HG03103 (cell line): ENCODE measurements at regions not wholly inside any gene's neighbourhood (a gene's known extent, or its start where the extent isn't known, plus 50 kb on each side); places are given as distances from the start of the nearest gene placed in this dataset.

Experiments used
- ATAC-seq: cut with Tn5 transposase; IDR thresholded peaks from one replicate; pipeline ENCODE4 v1.9.1; 2021; ENCODE audit warnings: low read depth; ENCODE audit not compliant: unreplicated experiment

GRCh38 chr2:15073664-15074063 is 441.1 kb downstream of the LRATD1 start:
- ATAC-seq: no peak

GRCh38 chr2:15074319-15074718 is 441.8 kb downstream of the LRATD1 start:
- ATAC-seq: no peak

- no peak for ATAC-seq
These were observed 442.5 kb downstream of the LRATD1 start for GRCh38 chr2:15074751-15075700.

- ATAC-seq: no peak
These were observed 444.2 kb downstream of the LRATD1 start for GRCh38 chr2:15076668-15077067.

- ATAC-seq: no peak
These were observed 448.8 kb downstream of the LRATD1 start for GRCh38 chr2:15081356-15081755.

GRCh38 chr2:15082105-15083058 is 449.9 kb downstream of the LRATD1 start:
- ATAC-seq: no peak

- no peak for ATAC-seq
These were observed 452.4 kb downstream of the LRATD1 start for GRCh38 chr2:15084826-15085489.

GRCh38 chr2:15092181-15092580 is 459.7 kb downstream of the LRATD1 start:
- ATAC-seq: no peak

- no peak for ATAC-seq
These were observed 460.2 kb downstream of the LRATD1 start for GRCh38 chr2:15092691-15093090.

GRCh38 chr2:15094161-15094560 is 461.6 kb downstream of the LRATD1 start:
- no peak for ATAC-seq

- no peak for ATAC-seq
These were observed 464.3 kb downstream of the NBAS start for GRCh38 chr2:15096873-15097272.

- no peak for ATAC-seq
These were observed 454.0 kb downstream of the NBAS start for GRCh38 chr2:15107137-15107536.

GRCh38 chr2:15111718-15112117 is 449.4 kb downstream of the NBAS start:
- ATAC-seq: no peak

- ATAC-seq: no peak
These were observed 448.9 kb downstream of the NBAS start for GRCh38 chr2:15112216-15112615.

- ATAC-seq: no peak
These were observed 445.4 kb downstream of the NBAS start for GRCh38 chr2:15115776-15116175.

- ATAC-seq: no peak
These were observed 444.3 kb downstream of the NBAS start for GRCh38 chr2:15116830-15117229.
